Tibial nerve (tissue), 4 donors: ENCODE measurements at regions not wholly inside any gene's neighbourhood (a gene's known extent, or its start where the extent isn't known, plus 50 kb on each side); places are given as distances from the start of the nearest gene placed in this dataset.

ENCODE experiments used
- EP300 ChIP-seq, 2 donors: sonication (generic); formaldehyde crosslinking; IDR thresholded peaks; one replicate each; pipeline ENCODE4 v1.6.1; 2017; ENCODE audit warnings: antibody characterized with exemption in 2 of 2, mild to moderate bottlenecking in 1 of 2
- POLR2A ChIP-seq, 2 donors: fragments of 450-650 bp; IDR thresholded peaks; one replicate each; pipeline ENCODE4 v1.6.1; 2017; ENCODE audit warnings: antibody characterized with exemption in 2 of 2, mild to moderate bottlenecking in 2 of 2, moderate library complexity in 2 of 2
- TF ChIP-seq, protein P1 (sequence below), 5 experiments: fragments of 200-600 bp in 3 of 5; fragments of 450-650 bp in 2 of 5; sonication (generic) in 3 of 5; IDR thresholded peaks; one replicate each; pipeline ENCODE4 v1.5.1; 2016 to 2019; ENCODE audit warnings: antibody characterized with exemption in 5 of 5, mild to moderate bottlenecking in 3 of 5, moderate library complexity in 2 of 5

DNA sequence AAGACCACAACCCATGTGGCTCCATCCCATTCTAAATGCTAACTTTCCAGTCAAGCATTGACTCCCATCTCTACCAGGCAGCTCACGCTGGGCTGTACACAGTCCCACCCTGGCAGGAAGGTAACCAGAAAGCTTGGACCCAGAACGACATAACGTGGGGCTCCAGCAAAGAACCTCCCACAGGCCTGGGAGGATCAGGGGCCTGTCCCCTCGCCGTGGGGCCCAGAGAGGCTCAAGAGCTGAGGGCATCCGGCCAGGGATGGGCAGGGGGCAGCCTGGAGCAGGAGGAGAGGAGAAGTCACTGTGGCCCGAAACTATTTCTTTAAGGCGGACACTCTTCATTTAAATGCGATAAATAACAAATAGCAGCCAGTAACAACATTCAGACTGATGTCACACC is 169.9 kb downstream of the SHANK2 start:
- TF ChIP-seq EP300 (IDR thresholded peaks at IDR 0.05) (no peak), POLR2A (IDR thresholded peaks at IDR 0.05) (no peak)
- TF ChIP-seq, protein P1, sequence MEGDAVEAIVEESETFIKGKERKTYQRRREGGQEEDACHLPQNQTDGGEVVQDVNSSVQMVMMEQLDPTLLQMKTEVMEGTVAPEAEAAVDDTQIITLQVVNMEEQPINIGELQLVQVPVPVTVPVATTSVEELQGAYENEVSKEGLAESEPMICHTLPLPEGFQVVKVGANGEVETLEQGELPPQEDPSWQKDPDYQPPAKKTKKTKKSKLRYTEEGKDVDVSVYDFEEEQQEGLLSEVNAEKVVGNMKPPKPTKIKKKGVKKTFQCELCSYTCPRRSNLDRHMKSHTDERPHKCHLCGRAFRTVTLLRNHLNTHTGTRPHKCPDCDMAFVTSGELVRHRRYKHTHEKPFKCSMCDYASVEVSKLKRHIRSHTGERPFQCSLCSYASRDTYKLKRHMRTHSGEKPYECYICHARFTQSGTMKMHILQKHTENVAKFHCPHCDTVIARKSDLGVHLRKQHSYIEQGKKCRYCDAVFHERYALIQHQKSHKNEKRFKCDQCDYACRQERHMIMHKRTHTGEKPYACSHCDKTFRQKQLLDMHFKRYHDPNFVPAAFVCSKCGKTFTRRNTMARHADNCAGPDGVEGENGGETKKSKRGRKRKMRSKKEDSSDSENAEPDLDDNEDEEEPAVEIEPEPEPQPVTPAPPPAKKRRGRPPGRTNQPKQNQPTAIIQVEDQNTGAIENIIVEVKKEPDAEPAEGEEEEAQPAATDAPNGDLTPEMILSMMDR (IDR thresholded peaks at IDR 0.05) = no peak
